CD14-positive monocyte (primary cell): ENCODE measurements at regions not wholly inside any gene's neighbourhood (a gene's known extent, or its start where the extent isn't known, plus 50 kb on each side); places are given as distances from the start of the nearest gene placed in this dataset.

ENCODE experiments used
- DNase-seq, 3 donors: peaks; one replicate each; pipeline ENCODE4 v3.0.0-alpha.2; 2011 to 2022
- H2AFZ ChIP-seq: 2 replicates; pipeline ENCODE4 v1.6.0; 2012; ENCODE audit warnings: mild to moderate bottlenecking, low read depth, low read length, inconsistent platforms; ENCODE audit not compliant: insufficient read depth, poor library complexity, severe bottlenecking
- H3K27ac ChIP-seq, 2 donors: 1 replicate in 1 of 2; 2 replicates in 1 of 2; pipeline ENCODE4 v1.5.1; 2012 to 2013; ENCODE audit warnings: low read length in 2 of 2, control low read depth in 1 of 2, inconsistent platforms in 1 of 2, low read depth in 1 of 2, mild to moderate bottlenecking in 1 of 2
- H3K27me3 ChIP-seq, 2 donors: one replicate each; pipeline versions ENCODE4 v1.6.0 to v1.6.1; 2011 to 2013; ENCODE audit warnings: low read length in 2 of 2; ENCODE audit not compliant: control insufficient read depth in 2 of 2, insufficient read depth in 2 of 2
- H3K36me3 ChIP-seq, 2 donors: replicated peaks in 1 of 2; 1 replicate in 1 of 2; 2 replicates in 1 of 2; pipeline versions ENCODE4 v1.5.1 to v1.6.1; 2012 to 2013; ENCODE audit warnings: low read length in 2 of 2, control low read depth in 1 of 2, inconsistent platforms in 1 of 2, mild to moderate bottlenecking in 1 of 2; ENCODE audit not compliant: insufficient read depth in 2 of 2, control insufficient read depth in 1 of 2
- H3K4me1 ChIP-seq, 2 donors: 1 replicate in 1 of 2; 2 replicates in 1 of 2; pipeline versions ENCODE4 v1.5.1 to v1.6.1; 2012 to 2013; ENCODE audit warnings: low read length in 2 of 2, control low read depth in 1 of 2, inconsistent platforms in 1 of 2, mild to moderate bottlenecking in 1 of 2, moderate library complexity in 1 of 2; ENCODE audit not compliant: insufficient read depth in 2 of 2, control insufficient read depth in 1 of 2
- H3K4me2 ChIP-seq: replicated peaks from 2 replicates; pipeline ENCODE3; 2012; ENCODE audit warnings: low read length, moderate library complexity, mild to moderate bottlenecking; ENCODE audit not compliant: poor library complexity, severe bottlenecking; ENCODE audit errors: extremely low read depth
- H3K4me3 ChIP-seq, 3 experiments: fragments of 200-600 bp in 1 of 3; sonication (generic) in 1 of 3; replicated peaks in 1 of 3; 1 replicate in 2 of 3; 2 replicates in 1 of 3; pipeline ENCODE4 v1.5.1; 2011 to 2013; ENCODE audit warnings: low read length in 3 of 3, mild to moderate bottlenecking in 3 of 3, control low read depth in 2 of 3, low read depth in 2 of 3, inconsistent platforms in 1 of 3, moderate library complexity in 1 of 3
- H3K79me2 ChIP-seq: 2 replicates; pipeline ENCODE4 v1.6.0; 2012; ENCODE audit warnings: mild to moderate bottlenecking, control low read depth, inconsistent platforms, low read length, moderate library complexity; ENCODE audit not compliant: insufficient read depth
- H3K9ac ChIP-seq: 2 replicates; pipeline ENCODE4 v1.6.0; 2017; ENCODE audit warnings: low read length, mild to moderate bottlenecking; ENCODE audit not compliant: insufficient read depth, poor library complexity, severe bottlenecking
- H3K9me3 ChIP-seq, 2 donors: replicated peaks in 1 of 2; 1 replicate in 1 of 2; 2 replicates in 1 of 2; pipeline versions ENCODE4 v1.5.1 to v1.6.1; 2012 to 2013; ENCODE audit warnings: low read length in 2 of 2, control low read depth in 1 of 2; ENCODE audit not compliant: control insufficient read depth in 1 of 2, insufficient read depth in 1 of 2
- H4K20me1 ChIP-seq: 2 replicates; pipeline ENCODE4 v1.6.0; 2012; ENCODE audit warnings: mild to moderate bottlenecking, low read length, control low read depth, moderate library complexity; ENCODE audit not compliant: insufficient read depth
- H3K27ac Mint-ChIP-seq, 7 donors: one replicate each; pipeline ENCODE4 v1.8.0; 2020; ENCODE audit warnings: mild to moderate bottlenecking in 7 of 7, mixed read lengths in 7 of 7, moderate library complexity in 6 of 7, inconsistent platforms in 2 of 7
- H3K27me3 Mint-ChIP-seq, 3 donors: one replicate each; pipeline ENCODE4 v1.8.0; 2021 to 2022; ENCODE audit warnings: low read depth in 3 of 3, mild to moderate bottlenecking in 3 of 3, mixed read lengths in 3 of 3, moderate library complexity in 3 of 3, inconsistent platforms in 1 of 3
- H3K36me3 Mint-ChIP-seq, 2 donors: one replicate each; pipeline ENCODE4 v1.8.0; 2020; ENCODE audit warnings: mixed read lengths in 2 of 2, inconsistent platforms in 1 of 2, mild to moderate bottlenecking in 1 of 2
- H3K4me1 Mint-ChIP-seq: one replicate; pipeline ENCODE4 v1.8.0; 2020; ENCODE audit warnings: mild to moderate bottlenecking, mixed read lengths
- H3K4me3 Mint-ChIP-seq, 2 donors: one replicate each; pipeline ENCODE4 v1.8.0; 2020; ENCODE audit warnings: mild to moderate bottlenecking in 2 of 2, mixed read lengths in 2 of 2, moderate library complexity in 1 of 2
- H3K9me3 Mint-ChIP-seq, 7 donors: one replicate each; pipeline ENCODE4 v1.8.0; 2020 to 2022; ENCODE audit warnings: mixed read lengths in 7 of 7, mild to moderate bottlenecking in 6 of 7, moderate library complexity in 6 of 7, inconsistent platforms in 2 of 7
- CTCF ChIP-seq: fragments of 200-600 bp; IDR thresholded peaks from one replicate; pipeline ENCODE4 v1.8.0; 2022; ENCODE audit warnings: antibody characterized with exemption, mild to moderate bottlenecking
- WGBS: methylation state at CpG from one replicate; pipeline ENCODE4 v1.1.5; 2013; ENCODE audit warnings: missing lambda C conversion rate; ENCODE audit not compliant: insufficient coverage; 5-methylcytosine and 5-hydroxymethylcytosine counted together
- intact Hi-C, 2 donors: fragments of 100-400 bp; cut with micrococcal nuclease; formaldehyde crosslinking; loops; one replicate each; pipeline versions ENCODE4 v1.15.0 to v1.15.1; 2023

DNA sequence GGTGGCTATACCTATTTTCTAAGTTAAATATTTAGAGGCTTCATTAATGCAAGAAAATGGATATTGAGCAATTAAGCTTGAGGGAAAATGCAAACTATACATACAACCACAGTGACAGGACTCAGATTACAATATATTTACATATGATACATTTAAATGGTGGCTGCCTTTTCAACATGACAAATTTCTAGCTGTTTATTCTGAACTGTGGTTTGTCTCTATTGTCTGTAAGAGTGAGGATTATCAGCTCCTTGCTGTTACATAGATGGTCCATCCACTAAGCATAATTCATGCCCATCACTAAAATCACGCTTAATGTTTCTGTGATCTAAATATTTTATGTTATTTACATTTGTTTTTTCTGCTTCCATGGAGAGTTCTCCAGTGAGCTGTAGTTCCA lies 81.1 kb upstream of the SGCD start:
- no peak overlapping the region for H3K4me3 Mint-ChIP-seq
- DNase-seq = no peak
- H3K27ac Mint-ChIP-seq = no peak overlapping the region

GRCh38 chr5:156251076-156251475 lies 75.9 kb upstream of the SGCD start:
- H3K4me2 ChIP-seq = no peak overlapping the region

More for the DNA sequence above, 81.1 kb upstream of the SGCD start:
- Mint-ChIP-seq H3K36me3 (no peaks in the 10 kb centered on the region), H3K9me3 (peaks cover 0 to 8% (median 2%) of the 10 kb centered on the region in 7 donors), H3K4me1 (no peaks in the 10 kb centered on the region), H3K27me3 (peaks cover 0 to 1% (median 1%) of the 10 kb centered on the region in 3 donors)
- Histone ChIP-seq H3K27ac (no peak overlapping the region), H3K9ac (no peak overlapping the region), H2AFZ (no peak overlapping the region), H3K79me2 (no peaks in the 10 kb centered on the region), H4K20me1 (no peaks in the 10 kb centered on the region), H3K9me3 (no peaks in the 10 kb centered on the region), H3K4me3 (no peak overlapping the region), H3K36me3 (no peaks in the 10 kb centered on the region), H3K4me2 (no peak overlapping the region), H3K4me1 (no peaks in the 10 kb centered on the region), H3K27me3 (no peaks in the 10 kb centered on the region)
- intact Hi-C loops = no loop called here
- TF ChIP-seq CTCF = no peak
- no CpG with 5 or more reads among the region's 1 CpG for WGBS

More at GRCh38 chr5:156251076-156251475, 75.9 kb upstream of the SGCD start:
- Histone ChIP-seq H3K36me3 (no peaks in the 10 kb centered on the region), H3K9ac (no peak overlapping the region), H3K79me2 (no peaks in the 10 kb centered on the region), H2AFZ (no peak overlapping the region), H3K27ac (no peak overlapping the region), H3K9me3 (no peaks in the 10 kb centered on the region), H3K4me1 (no peaks in the 10 kb centered on the region), H3K4me3 (no peak overlapping the region), H4K20me1 (no peaks in the 10 kb centered on the region), H3K27me3 (no peaks in the 10 kb centered on the region)
- no peak for DNase-seq
- Mint-ChIP-seq H3K27ac (no peak overlapping the region), H3K4me1 (no peaks in the 10 kb centered on the region), H3K4me3 (no peak overlapping the region), H3K27me3 (peaks cover 0 to 1% (median 0%) of the 10 kb centered on the region in 3 donors), H3K9me3 (peaks cover 0 to 7% (median 0%) of the 10 kb centered on the region in 7 donors), H3K36me3 (no peaks in the 10 kb centered on the region)
- intact Hi-C loops = no loop called here
- no peak for TF ChIP-seq CTCF
- no CpG with 5 or more reads among the region's 1 CpG for WGBS
